ENCODE measurements at regions not wholly inside any gene's neighbourhood (a gene's known extent, or its start where the extent isn't known, plus 50 kb on each side); places are given as distances from the start of the nearest gene placed in this dataset.

DNA sequence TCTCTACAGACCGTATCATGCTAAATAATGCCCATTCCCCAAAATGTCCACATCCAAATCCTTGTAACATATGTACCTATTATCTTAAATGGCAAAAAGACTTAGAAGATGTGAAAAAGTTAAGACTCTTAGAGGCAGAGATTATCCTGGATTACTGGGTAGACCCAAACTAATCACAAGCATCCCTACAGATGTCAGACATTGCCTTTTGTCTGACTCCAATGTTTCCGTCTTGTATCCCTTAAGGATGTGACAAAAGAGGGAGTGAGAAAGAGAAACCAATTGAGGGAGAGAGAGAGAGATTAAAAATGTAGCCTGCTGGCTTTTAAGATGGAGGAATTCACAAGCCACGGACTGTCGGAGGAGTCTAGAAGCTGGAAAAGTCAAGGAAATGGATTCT lies 401.9 kb upstream of the FSTL5 start:
- H3K4me1 ChIP-seq (ENCODE audit: control insufficient read depth, insufficient read depth, low read length): no peaks in the 10 kb centered on the region
- 47 to 67% methylated on average over 3 to 4 of the region's 4 CpGs for WGBS, 2 experiments (ENCODE audit: insufficient coverage in 1 of 2, insufficient read length in 1 of 2)
- H3K27ac Mint-ChIP-seq: no peak overlapping the region
- no peaks in the 10 kb centered on the region for H3K4me1 Mint-ChIP-seq
- no peak overlapping the region for H3K4me3 ChIP-seq (ENCODE audit: low read length)
- TF ChIP-seq, protein P1, sequence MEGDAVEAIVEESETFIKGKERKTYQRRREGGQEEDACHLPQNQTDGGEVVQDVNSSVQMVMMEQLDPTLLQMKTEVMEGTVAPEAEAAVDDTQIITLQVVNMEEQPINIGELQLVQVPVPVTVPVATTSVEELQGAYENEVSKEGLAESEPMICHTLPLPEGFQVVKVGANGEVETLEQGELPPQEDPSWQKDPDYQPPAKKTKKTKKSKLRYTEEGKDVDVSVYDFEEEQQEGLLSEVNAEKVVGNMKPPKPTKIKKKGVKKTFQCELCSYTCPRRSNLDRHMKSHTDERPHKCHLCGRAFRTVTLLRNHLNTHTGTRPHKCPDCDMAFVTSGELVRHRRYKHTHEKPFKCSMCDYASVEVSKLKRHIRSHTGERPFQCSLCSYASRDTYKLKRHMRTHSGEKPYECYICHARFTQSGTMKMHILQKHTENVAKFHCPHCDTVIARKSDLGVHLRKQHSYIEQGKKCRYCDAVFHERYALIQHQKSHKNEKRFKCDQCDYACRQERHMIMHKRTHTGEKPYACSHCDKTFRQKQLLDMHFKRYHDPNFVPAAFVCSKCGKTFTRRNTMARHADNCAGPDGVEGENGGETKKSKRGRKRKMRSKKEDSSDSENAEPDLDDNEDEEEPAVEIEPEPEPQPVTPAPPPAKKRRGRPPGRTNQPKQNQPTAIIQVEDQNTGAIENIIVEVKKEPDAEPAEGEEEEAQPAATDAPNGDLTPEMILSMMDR (conservative IDR thresholded peaks at IDR 0.05): no peak
- no peaks in the 10 kb centered on the region for H3K36me3 ChIP-seq (ENCODE audit: control insufficient read depth, insufficient read depth, low read length)
- H3K27ac ChIP-seq (ENCODE audit: low read depth, low read length): no peak overlapping the region
- H3K36me3 Mint-ChIP-seq (ENCODE audit: low read depth): no peaks in the 10 kb centered on the region
- no peaks in the 10 kb centered on the region for H3K27me3 ChIP-seq (ENCODE audit: control insufficient read depth, insufficient read depth, low read length, poor library complexity, severe bottlenecking)
- H3K9me3 ChIP-seq (ENCODE audit: control insufficient read depth, low read length): peaks cover 5% of the 10 kb centered on the region
- H3K9ac ChIP-seq (ENCODE audit: extremely low read depth, low read length, poor library complexity, severe bottlenecking): no peak overlapping the region
- no peak overlapping the region for H3K4me3 Mint-ChIP-seq
- H3K9me3 Mint-ChIP-seq: no peaks in the 10 kb centered on the region
- H3K27me3 Mint-ChIP-seq (ENCODE audit: insufficient read depth): no peaks in the 10 kb centered on the region
- DNase-seq: no peak

DNA sequence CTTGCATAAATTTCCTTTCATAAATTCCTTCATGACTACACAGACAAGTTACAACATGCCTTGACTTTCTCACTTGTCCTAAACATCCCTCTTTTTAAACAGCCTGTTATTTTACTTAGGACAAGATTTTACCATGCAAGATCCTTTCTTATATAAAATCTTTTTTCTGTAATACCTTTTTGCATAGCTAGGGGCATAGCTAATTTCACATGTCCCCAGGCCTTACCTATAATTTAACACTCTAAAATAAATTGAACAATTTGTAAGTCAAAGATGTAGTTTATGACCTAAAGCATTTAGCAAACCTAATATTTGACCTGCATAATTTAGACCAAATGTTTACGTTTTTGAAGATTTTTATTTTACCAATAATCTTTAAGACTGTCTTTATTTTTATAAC lies 396.3 kb upstream of the FSTL5 start:
- Histone ChIP-seq H3K9me3 (ENCODE audit: control insufficient read depth, low read length) (peaks cover 6% of the 10 kb centered on the region), H3K27ac (ENCODE audit: low read depth, low read length) (no peak overlapping the region), H3K36me3 (ENCODE audit: control insufficient read depth, insufficient read depth, low read length) (no peaks in the 10 kb centered on the region), H3K4me3 (ENCODE audit: low read length) (no peak overlapping the region), H3K4me1 (ENCODE audit: control insufficient read depth, insufficient read depth, low read length) (no peaks in the 10 kb centered on the region), H3K9ac (ENCODE audit: extremely low read depth, low read length, poor library complexity, severe bottlenecking) (no peak overlapping the region), H3K27me3 (ENCODE audit: control insufficient read depth, insufficient read depth, low read length, poor library complexity, severe bottlenecking) (no peaks in the 10 kb centered on the region)
- H3K4me3 Mint-ChIP-seq: no peak overlapping the region
- H3K9me3 Mint-ChIP-seq: peaks cover 2% of the 10 kb centered on the region
- 88% methylated on average over 1 of the region's 1 CpG; no CpG with 5 or more reads in 1 of the 2 experiments for whole genome bisulfite sequencing, 2 experiments (ENCODE audit: insufficient coverage in 1 of 2, insufficient read length in 1 of 2)
- no peaks in the 10 kb centered on the region for H3K27me3 Mint-ChIP-seq (ENCODE audit: insufficient read depth)
- TF ChIP-seq, protein P1 (conservative IDR thresholded peaks at IDR 0.05): peak; percentile 57
- no peaks in the 10 kb centered on the region for H3K4me1 Mint-ChIP-seq
- no peaks in the 10 kb centered on the region for H3K36me3 Mint-ChIP-seq (ENCODE audit: low read depth)
- H3K27ac Mint-ChIP-seq: no peak overlapping the region
- no peak for DNase-seq

DNA sequence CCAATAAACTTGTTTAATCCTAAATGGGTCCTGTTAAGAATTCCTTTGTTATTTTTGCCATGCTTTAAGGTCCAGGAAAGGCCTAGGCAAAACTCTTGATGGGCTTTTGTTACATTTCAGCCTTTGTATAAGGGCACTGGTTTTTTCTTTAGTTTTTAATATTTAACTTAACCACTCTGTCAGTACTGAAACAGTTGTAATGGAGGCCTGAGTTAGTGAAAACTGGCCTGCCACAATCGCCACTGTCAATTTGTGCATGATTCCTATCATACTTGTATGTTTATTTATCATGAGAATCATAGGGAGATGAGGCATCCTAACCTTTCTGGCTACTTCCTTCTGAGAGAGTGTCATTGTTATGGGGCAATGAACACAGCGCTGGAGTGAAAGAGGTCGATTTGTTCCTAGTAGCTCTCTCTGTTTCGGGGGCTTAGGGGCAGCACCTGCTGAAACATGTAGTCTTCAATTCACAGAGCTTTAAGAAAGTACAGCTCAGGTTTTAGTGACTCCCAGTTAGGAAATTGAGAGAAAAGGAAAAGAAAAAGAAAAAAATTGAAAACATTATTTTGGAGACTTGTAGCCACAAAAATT lies 393.8 kb upstream of the FSTL5 start:
- Histone ChIP-seq H3K4me3 (ENCODE audit: low read length) (no peak overlapping the region), H3K27ac (ENCODE audit: low read depth, low read length) (no peak overlapping the region), H3K9ac (ENCODE audit: extremely low read depth, low read length, poor library complexity, severe bottlenecking) (no peak overlapping the region), H3K9me3 (ENCODE audit: control insufficient read depth, low read length) (peaks cover 6% of the 10 kb centered on the region), H3K36me3 (ENCODE audit: control insufficient read depth, insufficient read depth, low read length) (no peaks in the 10 kb centered on the region), H3K4me1 (ENCODE audit: control insufficient read depth, insufficient read depth, low read length) (no peaks in the 10 kb centered on the region), H3K27me3 (ENCODE audit: control insufficient read depth, insufficient read depth, low read length, poor library complexity, severe bottlenecking) (no peaks in the 10 kb centered on the region)
- Mint-ChIP-seq H3K27ac (no peak overlapping the region), H3K4me1 (no peaks in the 10 kb centered on the region), H3K9me3 (peaks cover 13% of the 10 kb centered on the region), H3K4me3 (no peak overlapping the region), H3K27me3 (ENCODE audit: insufficient read depth) (no peaks in the 10 kb centered on the region), H3K36me3 (ENCODE audit: low read depth) (no peaks in the 10 kb centered on the region)
- TF ChIP-seq, protein P1 (conservative IDR thresholded peaks at IDR 0.05): no peak
- DNase-seq: no peak
- whole genome bisulfite sequencing, 2 experiments (ENCODE audit: insufficient coverage in 1 of 2, insufficient read length in 1 of 2): 95 to 100% methylated on average over 2 to 4 of the region's 4 CpGs

Measured in endodermal cell (in vitro differentiated cells).